Right lobe of liver (tissue), 4 donors: ENCODE measurements at regions not wholly inside any gene's neighbourhood (a gene's known extent, or its start where the extent isn't known, plus 50 kb on each side); places are given as distances from the start of the nearest gene placed in this dataset.

ENCODE experiments used
- POLR2A ChIP-seq: fragments of 450-650 bp; IDR thresholded peaks from one replicate; pipeline ENCODE4 v1.6.1; 2017; ENCODE audit warnings: antibody characterized with exemption, mild to moderate bottlenecking
- TF ChIP-seq, protein P1 (sequence below), 4 donors: fragments of 200-600 bp in 3 of 4; fragments of 450-650 bp in 1 of 4; IDR thresholded peaks; one replicate each; pipeline versions ENCODE4 v1.5.1 to v1.8.0; 2016 to 2022; ENCODE audit warnings: antibody characterized with exemption in 4 of 4, mild to moderate bottlenecking in 2 of 4
- donor health status: DM: no; HTN: no; CAD: no.
- donor health status: DM: no; HTN: no; CAD: no.
- donor health status: DM: no; HTN: yes; CAD: no.

DNA sequence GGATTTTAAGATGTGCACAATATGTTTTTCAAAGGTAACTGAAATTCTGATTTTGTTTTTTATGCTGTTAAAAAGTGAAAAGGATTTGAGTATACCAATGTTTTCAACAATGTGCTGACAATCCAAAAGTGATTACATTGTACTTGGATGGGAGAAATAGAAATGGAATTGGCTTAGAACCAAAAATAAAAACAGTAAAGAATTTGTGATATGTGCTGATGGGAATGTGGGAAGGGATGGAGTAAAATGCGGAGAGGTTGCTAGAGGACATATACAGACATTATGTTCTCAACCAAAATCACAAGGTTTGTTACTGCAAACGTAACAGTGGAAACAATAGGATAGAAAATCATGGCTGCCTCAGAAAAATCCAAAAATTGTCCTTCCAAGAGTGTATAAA lies 279.3 kb upstream of the TENM4 start:
- TF ChIP-seq, protein P1, sequence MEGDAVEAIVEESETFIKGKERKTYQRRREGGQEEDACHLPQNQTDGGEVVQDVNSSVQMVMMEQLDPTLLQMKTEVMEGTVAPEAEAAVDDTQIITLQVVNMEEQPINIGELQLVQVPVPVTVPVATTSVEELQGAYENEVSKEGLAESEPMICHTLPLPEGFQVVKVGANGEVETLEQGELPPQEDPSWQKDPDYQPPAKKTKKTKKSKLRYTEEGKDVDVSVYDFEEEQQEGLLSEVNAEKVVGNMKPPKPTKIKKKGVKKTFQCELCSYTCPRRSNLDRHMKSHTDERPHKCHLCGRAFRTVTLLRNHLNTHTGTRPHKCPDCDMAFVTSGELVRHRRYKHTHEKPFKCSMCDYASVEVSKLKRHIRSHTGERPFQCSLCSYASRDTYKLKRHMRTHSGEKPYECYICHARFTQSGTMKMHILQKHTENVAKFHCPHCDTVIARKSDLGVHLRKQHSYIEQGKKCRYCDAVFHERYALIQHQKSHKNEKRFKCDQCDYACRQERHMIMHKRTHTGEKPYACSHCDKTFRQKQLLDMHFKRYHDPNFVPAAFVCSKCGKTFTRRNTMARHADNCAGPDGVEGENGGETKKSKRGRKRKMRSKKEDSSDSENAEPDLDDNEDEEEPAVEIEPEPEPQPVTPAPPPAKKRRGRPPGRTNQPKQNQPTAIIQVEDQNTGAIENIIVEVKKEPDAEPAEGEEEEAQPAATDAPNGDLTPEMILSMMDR (IDR thresholded peaks at IDR 0.05): no peak
- TF ChIP-seq POLR2A: no peak
